ENCODE measurements at regions not wholly inside any gene's neighbourhood (a gene's known extent, or its start where the extent isn't known, plus 50 kb on each side); places are given as distances from the start of the nearest gene placed in this dataset.

DNA sequence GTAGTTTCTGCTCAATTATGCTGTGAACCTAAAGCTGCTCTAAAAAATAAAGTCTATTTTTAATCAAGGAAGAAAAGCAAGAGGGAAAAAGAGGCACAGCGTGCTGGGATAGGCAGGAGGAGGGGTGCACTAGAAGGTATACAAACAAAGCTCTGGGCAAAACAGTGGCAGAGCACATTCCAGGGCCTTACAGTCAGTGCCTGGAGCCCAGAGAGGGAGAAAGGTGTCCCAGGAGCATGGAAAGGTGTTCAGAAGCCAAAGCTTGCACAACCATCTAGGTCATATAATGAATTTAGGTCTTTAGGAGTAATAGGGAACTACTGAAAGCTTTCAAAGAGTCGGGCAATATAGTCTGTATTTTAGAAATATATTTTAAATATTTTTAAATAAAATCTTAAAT, 163.6 kb upstream of the PALMD start:
- Histone ChIP-seq H3K4me1 (ENCODE audit: insufficient read depth, low read length) (no peaks in the 10 kb centered on the region), H3K9me3 (ENCODE audit: control insufficient read depth in 1 of 2, insufficient read depth in 1 of 2, low read length in 2 of 2) (no peaks in the 10 kb centered on the region), H3K36me3 (ENCODE audit: insufficient read depth, low read length) (no peaks in the 10 kb centered on the region), H3K27me3 (ENCODE audit: control insufficient read depth in 1 of 2, insufficient read depth in 2 of 2, low read length in 2 of 2) (no peaks in the 10 kb centered on the region), H3K4me3 (ENCODE audit: low read length) (no peak overlapping the region), H3K27ac (ENCODE audit: low read depth in 1 of 2, low read length in 2 of 2) (no peak overlapping the region)
- TF ChIP-seq, protein P1, sequence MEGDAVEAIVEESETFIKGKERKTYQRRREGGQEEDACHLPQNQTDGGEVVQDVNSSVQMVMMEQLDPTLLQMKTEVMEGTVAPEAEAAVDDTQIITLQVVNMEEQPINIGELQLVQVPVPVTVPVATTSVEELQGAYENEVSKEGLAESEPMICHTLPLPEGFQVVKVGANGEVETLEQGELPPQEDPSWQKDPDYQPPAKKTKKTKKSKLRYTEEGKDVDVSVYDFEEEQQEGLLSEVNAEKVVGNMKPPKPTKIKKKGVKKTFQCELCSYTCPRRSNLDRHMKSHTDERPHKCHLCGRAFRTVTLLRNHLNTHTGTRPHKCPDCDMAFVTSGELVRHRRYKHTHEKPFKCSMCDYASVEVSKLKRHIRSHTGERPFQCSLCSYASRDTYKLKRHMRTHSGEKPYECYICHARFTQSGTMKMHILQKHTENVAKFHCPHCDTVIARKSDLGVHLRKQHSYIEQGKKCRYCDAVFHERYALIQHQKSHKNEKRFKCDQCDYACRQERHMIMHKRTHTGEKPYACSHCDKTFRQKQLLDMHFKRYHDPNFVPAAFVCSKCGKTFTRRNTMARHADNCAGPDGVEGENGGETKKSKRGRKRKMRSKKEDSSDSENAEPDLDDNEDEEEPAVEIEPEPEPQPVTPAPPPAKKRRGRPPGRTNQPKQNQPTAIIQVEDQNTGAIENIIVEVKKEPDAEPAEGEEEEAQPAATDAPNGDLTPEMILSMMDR (IDR thresholded peaks at IDR 0.05) = no peak
- Mint-ChIP-seq H3K27me3 (peaks cover 24% of the 10 kb centered on the region), H3K4me3 (no peak overlapping the region), H3K36me3 (ENCODE audit: low read depth) (no peaks in the 10 kb centered on the region), H3K9me3 (no peaks in the 10 kb centered on the region), H3K4me1 (ENCODE audit: low read depth) (no peaks in the 10 kb centered on the region), H3K27ac (no peak overlapping the region)
- ATAC-seq (ENCODE audit: poor library complexity) (no peak), DNase-seq (no peak)
- POLR2A ChIA-PET = no interaction called here
- intact Hi-C loops (cut with DNase I, micrococcal nuclease) = loop anchor here in 1 of 2 experiments (1.0 to 5.0 kb wide), 2 partner anchors 305 to 689 kb away; no protein-coding TSS in a partner anchor
- CTCF ChIA-PET = interaction anchor here (1.4 to 2.4 kb wide), 2 partner anchors 9 to 688 kb away, joined by 3 to 12 read pairs; no protein-coding TSS in a partner anchor

DNA sequence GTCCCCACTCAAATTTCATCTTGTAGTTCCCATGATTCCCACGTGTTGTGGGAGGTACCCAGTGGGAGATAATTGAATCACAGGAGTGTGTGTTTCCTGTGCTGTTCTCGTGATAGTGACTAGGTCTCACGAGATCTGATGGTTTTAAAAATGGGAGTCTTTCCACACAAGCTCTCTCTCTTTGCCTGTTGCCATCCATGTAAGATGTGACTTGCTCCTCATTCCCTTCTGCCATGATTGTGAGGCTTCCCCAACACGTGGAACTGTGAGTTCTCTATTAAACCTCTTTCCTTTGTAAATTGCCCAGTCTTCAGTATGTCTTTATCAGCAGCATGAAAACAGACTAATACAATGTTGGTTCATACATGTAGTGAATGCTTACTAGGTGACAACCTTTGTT, 163.2 kb upstream of the PALMD start:
- DNase-seq = no peak
- POLR2A ChIA-PET = no interaction called here
- CTCF ChIA-PET = interaction anchor here (1.4 to 2.4 kb wide), 2 partner anchors 9 to 689 kb away, joined by 3 to 12 read pairs; no protein-coding TSS in a partner anchor
- H3K36me3 Mint-ChIP-seq (ENCODE audit: low read depth) = no peaks in the 10 kb centered on the region
- no peaks in the 10 kb centered on the region for H3K9me3 Mint-ChIP-seq
- Histone ChIP-seq H3K27ac (ENCODE audit: low read depth in 1 of 2, low read length in 2 of 2) (no peak overlapping the region), H3K4me1 (ENCODE audit: insufficient read depth, low read length) (no peaks in the 10 kb centered on the region), H3K27me3 (ENCODE audit: control insufficient read depth in 1 of 2, insufficient read depth in 2 of 2, low read length in 2 of 2) (no peaks in the 10 kb centered on the region), H3K4me3 (ENCODE audit: low read length) (no peak overlapping the region), H3K36me3 (ENCODE audit: insufficient read depth, low read length) (no peaks in the 10 kb centered on the region), H3K9me3 (ENCODE audit: control insufficient read depth in 1 of 2, insufficient read depth in 1 of 2, low read length in 2 of 2) (no peaks in the 10 kb centered on the region)
- H3K4me1 Mint-ChIP-seq (ENCODE audit: low read depth) = no peaks in the 10 kb centered on the region
- ATAC-seq (ENCODE audit: poor library complexity) = no peak
- H3K4me3 Mint-ChIP-seq = no peak overlapping the region
- peaks cover 24% of the 10 kb centered on the region for H3K27me3 Mint-ChIP-seq
- intact Hi-C loops (cut with DNase I, micrococcal nuclease) = loop anchor here in 1 of 2 experiments (1.0 to 5.0 kb wide), 2 partner anchors 305 to 689 kb away; no protein-coding TSS in a partner anchor
- TF ChIP-seq, protein P1 (IDR thresholded peaks at IDR 0.05) = no peak
- no peak overlapping the region for H3K27ac Mint-ChIP-seq

DNA sequence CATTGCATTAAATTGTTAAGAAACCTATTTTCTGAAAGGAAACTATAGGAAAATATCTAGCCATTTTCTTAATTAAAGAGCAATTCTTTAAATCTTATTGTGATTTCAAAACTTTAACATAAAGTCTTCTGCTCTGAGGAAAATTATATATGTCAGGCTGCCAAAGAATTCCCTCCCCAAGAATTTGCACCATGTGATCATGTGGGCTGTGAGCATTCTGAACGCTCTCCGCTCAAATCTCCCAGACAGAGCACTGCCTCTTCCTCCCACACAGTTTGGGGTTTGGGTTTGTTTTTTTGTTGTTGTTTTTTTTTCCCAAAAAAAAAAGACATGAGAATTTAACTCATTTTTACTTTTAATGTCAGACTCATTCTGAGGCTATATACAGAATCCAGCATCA, 155.9 kb upstream of the PALMD start:
- no peak overlapping the region for H3K4me3 ChIP-seq (ENCODE audit: low read length)
- H3K27me3 Mint-ChIP-seq = peaks cover 13% of the 10 kb centered on the region
- no peaks in the 10 kb centered on the region for H3K4me1 Mint-ChIP-seq (ENCODE audit: low read depth)
- ChIA-PET POLR2A (no interaction called here), CTCF (no interaction called here)
- no peaks in the 10 kb centered on the region for H3K9me3 Mint-ChIP-seq
- TF ChIP-seq, protein P1 (IDR thresholded peaks at IDR 0.05) = no peak
- H3K4me1 ChIP-seq (ENCODE audit: insufficient read depth, low read length) = no peaks in the 10 kb centered on the region
- no peaks in the 10 kb centered on the region for H3K36me3 ChIP-seq (ENCODE audit: insufficient read depth, low read length)
- intact Hi-C loops (cut with DNase I, micrococcal nuclease) = no loop called here
- H3K27me3 ChIP-seq (ENCODE audit: control insufficient read depth in 1 of 2, insufficient read depth in 2 of 2, low read length in 2 of 2) = no peaks in the 10 kb centered on the region
- no peak overlapping the region for H3K27ac ChIP-seq (ENCODE audit: low read depth in 1 of 2, low read length in 2 of 2)
- no peak for ATAC-seq (ENCODE audit: poor library complexity)
- no peak for DNase-seq
- H3K9me3 ChIP-seq (ENCODE audit: control insufficient read depth in 1 of 2, insufficient read depth in 1 of 2, low read length in 2 of 2) = no peaks in the 10 kb centered on the region
- H3K4me3 Mint-ChIP-seq = no peak overlapping the region
- no peak overlapping the region for H3K27ac Mint-ChIP-seq
- no peaks in the 10 kb centered on the region for H3K36me3 Mint-ChIP-seq (ENCODE audit: low read depth)

Data from CD4-positive, alpha-beta T cell (primary cell).